ENCODE measurements at regions not wholly inside any gene's neighbourhood (a gene's known extent, or its start where the extent isn't known, plus 50 kb on each side); places are given as distances from the start of the nearest gene placed in this dataset.

- TF ChIP-seq CTCF (IDR thresholded peaks at IDR 0.05; ENCODE audit: low read depth, low read length), result no peak
- no peak overlapping the region for H3K4me3 ChIP-seq (ENCODE audit: low read depth, low read length)
- in situ Hi-C loops (cut with HindIII; ENCODE audit: low sequenced_read_pairs), result no loop called here
- no peak for DNase-seq (ENCODE audit: low read depth, low spot score)
Measured at GRCh38 chr6:14630016-14630415, 512.4 kb downstream of the CD83 start.

GRCh38 chr6:14633479-14633878 is 515.9 kb downstream of the CD83 start:
- in situ Hi-C loops (cut with HindIII; ENCODE audit: low sequenced_read_pairs), result no loop called here
- no peak for TF ChIP-seq CTCF (IDR thresholded peaks at IDR 0.05; ENCODE audit: low read depth, low read length)
- DNase-seq (ENCODE audit: low read depth, low spot score), result no peak
- no peak overlapping the region for H3K4me3 ChIP-seq (ENCODE audit: low read depth, low read length)

- DNase-seq (ENCODE audit: low read depth, low spot score), result no peak
- in situ Hi-C loops (cut with HindIII; ENCODE audit: low sequenced_read_pairs), result no loop called here
- H3K4me3 ChIP-seq (ENCODE audit: low read depth, low read length), result no peak overlapping the region
- TF ChIP-seq CTCF (IDR thresholded peaks at IDR 0.05; ENCODE audit: low read depth, low read length), result no peak
Measured at GRCh38 chr6:14634072-14634471, 516.5 kb downstream of the CD83 start.

- in situ Hi-C loops (cut with HindIII; ENCODE audit: low sequenced_read_pairs), result no loop called here
- no peak for DNase-seq (ENCODE audit: low read depth, low spot score)
- H3K4me3 ChIP-seq (ENCODE audit: low read depth, low read length), result no peak overlapping the region
- no peak for TF ChIP-seq CTCF (IDR thresholded peaks at IDR 0.05; ENCODE audit: low read depth, low read length)
Measured at GRCh38 chr6:14635195-14635594, 517.6 kb downstream of the CD83 start.

- H3K4me3 ChIP-seq (ENCODE audit: low read depth, low read length), result no peak overlapping the region
- in situ Hi-C loops (cut with HindIII; ENCODE audit: low sequenced_read_pairs), result no loop called here
- no peak for DNase-seq (ENCODE audit: low read depth, low spot score)
- TF ChIP-seq CTCF (IDR thresholded peaks at IDR 0.05; ENCODE audit: low read depth, low read length), result no peak
Measured at GRCh38 chr6:14635934-14636591, 518.5 kb downstream of the CD83 start.

GRCh38 chr6:14638435-14638905 is 520.9 kb downstream of the CD83 start:
- H3K4me3 ChIP-seq (ENCODE audit: low read depth, low read length), result no peak overlapping the region
- TF ChIP-seq CTCF (IDR thresholded peaks at IDR 0.05; ENCODE audit: low read depth, low read length), result no peak
- DNase-seq (ENCODE audit: low read depth, low spot score), result no peak
- in situ Hi-C loops (cut with HindIII; ENCODE audit: low sequenced_read_pairs), result no loop called here

All from astrocyte of the spinal cord (primary cell).